Stimulated activated CD8-positive, alpha-beta memory T cell treated with anti-CD3 and anti-CD28 coated beads, Interleukin-4, amount 100 ng/mL, for 1 hour (primary cell): ENCODE measurements at regions not wholly inside any gene's neighbourhood (a gene's known extent, or its start where the extent isn't known, plus 50 kb on each side); places are given as distances from the start of the nearest gene placed in this dataset.

Source experiments
- DNase-seq, 2 donors: peaks; one replicate each; pipeline ENCODE4 v3.0.0-alpha.2; 2020; ENCODE audit warnings: low read depth in 2 of 2, low spot score in 1 of 2

DNA sequence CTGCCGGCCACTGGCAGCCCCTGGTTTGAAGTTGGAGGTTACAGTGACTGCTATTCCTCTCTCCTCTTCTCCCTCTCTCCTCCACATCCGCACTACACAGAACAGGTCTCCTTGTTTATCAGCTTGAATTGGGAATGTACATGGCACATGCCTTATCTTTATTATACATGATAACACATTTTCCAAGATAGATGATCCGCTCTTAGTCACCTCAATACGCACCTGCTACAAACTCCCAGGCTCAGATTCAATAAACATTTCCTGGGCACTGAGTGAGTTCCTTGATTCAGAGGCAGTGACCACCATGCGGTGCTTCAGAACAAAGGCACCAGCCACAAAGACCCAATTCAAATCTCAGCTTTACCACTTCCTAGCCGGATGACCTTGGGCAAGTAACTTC, 227.7 kb downstream of the TSHZ3 start:
- DNase-seq = no peak

- DNase-seq = no peak
Measured at GRCh38 chr19:31120952-31121351, 228.3 kb downstream of the TSHZ3 start.

- no peak for DNase-seq
Measured at GRCh38 chr19:31119951-31120690, 229.1 kb downstream of the TSHZ3 start.

GRCh38 chr19:31118986-31119385, 230.2 kb downstream of the TSHZ3 start:
- no peak for DNase-seq

- DNase-seq = no peak
Measured at GRCh38 chr19:31118287-31118955, 230.8 kb downstream of the TSHZ3 start.

GRCh38 chr19:31114585-31114984, 234.7 kb downstream of the TSHZ3 start:
- DNase-seq = no peak

GRCh38 chr19:31113293-31113692, 235.9 kb downstream of the TSHZ3 start:
- DNase-seq = no peak

- no peak for DNase-seq
Measured at GRCh38 chr19:31112158-31112557, 237.1 kb downstream of the TSHZ3 start.

- DNase-seq = no peak
Measured at GRCh38 chr19:31111741-31112140, 237.5 kb downstream of the TSHZ3 start.

GRCh38 chr19:31110336-31110735, 238.9 kb downstream of the TSHZ3 start:
- DNase-seq = no peak

DNA sequence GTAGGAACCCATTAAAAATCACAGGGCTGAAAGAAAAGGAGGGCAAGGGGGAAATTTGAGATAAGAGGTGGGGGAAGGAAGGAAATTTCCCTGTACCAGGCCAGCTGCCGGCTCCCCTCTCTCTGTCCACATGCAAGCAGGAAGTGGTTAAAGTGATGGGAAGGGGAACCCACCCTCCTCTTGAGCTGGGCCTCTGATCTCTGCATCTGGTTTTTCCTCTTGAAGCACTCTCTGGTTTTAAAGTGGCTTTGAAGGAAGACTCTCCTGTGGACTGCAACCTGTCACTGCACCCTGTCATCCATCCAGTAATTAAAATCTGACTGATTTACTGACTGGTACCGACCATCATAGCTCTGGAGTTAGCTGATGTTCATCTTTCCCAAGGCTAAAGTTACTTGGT, 239.6 kb downstream of the TSHZ3 start:
- DNase-seq = no peak

- no peak for DNase-seq
Measured at GRCh38 chr19:31107096-31107495, 242.1 kb downstream of the TSHZ3 start.

DNA sequence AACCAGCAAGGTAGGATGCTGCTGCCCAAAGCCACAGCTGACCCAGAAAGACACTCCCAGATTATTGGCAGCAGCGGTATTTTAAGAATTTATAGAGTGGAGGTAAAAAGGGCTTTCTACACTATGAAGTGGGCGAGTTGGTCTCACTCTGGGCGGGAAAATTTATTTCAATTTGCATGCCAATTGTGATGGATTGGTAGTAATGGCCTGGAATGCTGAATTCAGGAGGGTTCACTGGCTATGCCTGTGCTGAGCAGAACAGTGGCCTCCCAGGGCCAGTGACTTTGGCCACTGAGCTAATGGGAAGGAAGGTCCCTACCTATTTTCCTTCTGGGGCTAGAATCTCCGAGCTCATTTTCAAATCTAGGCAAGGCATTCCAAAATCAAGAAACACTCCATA, 243.5 kb downstream of the TSHZ3 start:
- no peak for DNase-seq

GRCh38 chr19:31104451-31104850, 244.8 kb downstream of the TSHZ3 start:
- no peak for DNase-seq

DNA sequence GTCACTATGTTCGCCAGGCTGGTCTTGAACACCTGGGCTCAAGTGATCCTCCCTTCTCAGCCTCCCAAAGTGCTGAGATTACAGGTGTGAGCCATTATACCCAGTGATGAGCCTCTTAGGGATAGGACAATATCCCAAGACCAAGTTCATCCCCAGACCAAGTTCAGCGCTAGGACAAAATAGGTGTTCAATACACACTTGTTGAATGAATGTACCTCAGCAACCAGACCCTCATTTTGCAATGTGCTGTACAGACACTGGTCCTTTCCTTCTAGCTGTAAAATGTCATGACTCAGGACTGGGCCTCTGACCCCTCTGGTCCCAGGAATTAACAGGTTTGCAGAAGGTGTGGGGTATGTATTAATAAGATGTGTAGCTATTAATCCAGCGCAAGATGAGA, 246.0 kb downstream of the TSHZ3 start:
- no peak for DNase-seq

- DNase-seq = no peak
Measured at GRCh38 chr19:31102674-31103073, 246.6 kb downstream of the TSHZ3 start.

DNA sequence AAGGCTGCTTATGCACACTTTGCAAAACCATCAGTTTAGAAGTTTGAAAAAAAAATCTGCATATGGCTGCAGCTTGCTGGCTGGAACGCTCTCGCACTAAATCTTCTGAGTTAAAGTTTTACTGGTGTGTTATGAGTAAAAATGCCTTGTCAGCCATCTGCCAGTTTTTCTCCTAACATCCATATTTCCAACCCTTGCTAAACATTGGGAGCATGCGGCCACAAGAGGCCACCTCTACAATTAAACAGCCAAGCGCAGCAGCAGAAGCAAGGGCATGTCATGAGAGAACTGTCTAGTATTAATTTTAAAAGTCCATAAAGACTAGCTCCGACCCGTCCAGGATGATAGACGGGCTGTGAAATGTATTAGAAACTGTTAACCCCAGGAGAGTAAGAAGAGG, 248.3 kb downstream of the TSHZ3 start:
- no peak for DNase-seq

- no peak for DNase-seq
Measured at GRCh38 chr19:31100206-31100590, 249.0 kb downstream of the TSHZ3 start.

DNA sequence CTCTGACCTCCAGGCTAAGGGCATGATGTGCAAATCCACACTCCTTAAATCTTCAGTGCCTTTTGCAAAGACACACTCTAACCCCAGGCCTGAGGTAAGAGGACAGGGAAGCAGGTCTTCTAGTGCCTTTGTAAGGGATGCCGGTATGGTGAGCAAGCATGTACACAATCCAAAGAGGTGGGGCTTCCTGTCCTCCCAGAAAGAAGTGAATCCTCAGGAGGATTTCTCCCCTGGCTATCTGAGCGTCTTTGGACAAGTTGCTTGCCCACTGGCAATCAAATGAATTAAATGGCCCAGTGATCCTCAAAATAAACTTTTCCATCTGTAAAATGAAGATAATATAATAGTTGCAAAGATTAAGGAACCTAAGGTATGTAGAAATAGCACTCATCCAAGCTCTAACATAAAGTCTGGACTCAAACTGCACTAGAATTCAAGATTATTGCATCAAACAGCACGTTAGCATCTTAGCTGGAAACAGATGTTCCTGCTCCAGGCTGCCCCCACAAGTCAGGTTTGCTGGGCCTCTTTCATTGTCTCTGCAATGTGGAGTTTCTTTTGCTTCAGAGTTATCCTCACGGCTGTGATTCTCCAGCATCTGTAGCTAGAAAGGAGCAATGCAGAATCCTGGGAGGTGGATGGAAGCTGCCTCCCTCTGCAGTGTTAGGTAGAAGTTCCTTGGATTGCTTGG, 249.6 kb downstream of the TSHZ3 start:
- no peak for DNase-seq

DNA sequence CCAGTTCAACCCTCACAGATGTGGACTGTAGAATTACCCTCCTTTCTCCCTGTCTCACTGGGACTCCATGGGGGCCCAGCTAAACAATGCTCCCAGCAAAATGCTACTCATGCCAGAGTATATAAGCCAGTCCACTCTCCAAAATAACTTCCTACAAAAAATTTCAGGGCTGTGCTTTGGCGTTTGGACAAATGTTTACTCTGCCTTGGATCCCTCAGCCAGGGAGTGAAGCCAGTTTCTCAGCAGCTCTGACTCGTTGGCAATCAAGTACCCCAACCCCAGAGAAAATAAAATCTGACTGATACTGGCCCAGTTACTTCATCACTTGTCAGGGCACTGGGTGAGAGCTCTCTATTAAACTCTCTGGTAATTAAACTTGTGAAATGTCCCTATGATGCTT, 250.4 kb downstream of the TSHZ3 start:
- DNase-seq = no peak

GRCh38 chr19:31096935-31097545, 252.2 kb downstream of the TSHZ3 start:
- DNase-seq = no peak
